ENCODE measurements at regions not wholly inside any gene's neighbourhood (a gene's known extent, or its start where the extent isn't known, plus 50 kb on each side); places are given as distances from the start of the nearest gene placed in this dataset.
"Not testable (repeated sequence)": the region's sequence is repeated elsewhere in the genome, so short reads cannot be mapped to it uniquely, and the experiment has no call there.

GRCh38 chr5:164303646-164304215 lies 798.3 kb downstream of the MAT2B start:
- no peak for TF ChIP-seq CTCF (IDR thresholded peaks at IDR 0.05; ENCODE audit: insufficient read depth, low read length)
- H3K4me3 ChIP-seq (ENCODE audit: low read depth, low read length), result no peak overlapping the region
- DNase-seq (ENCODE audit: low read depth), result no peak

- TF ChIP-seq CTCF (IDR thresholded peaks at IDR 0.05; ENCODE audit: insufficient read depth, low read length), result no peak
- no peak overlapping the region for H3K4me3 ChIP-seq (ENCODE audit: low read depth, low read length)
- peak; percentile 61 for DNase-seq (ENCODE audit: low read depth)
Measured at GRCh38 chr5:164306662-164307061, 801.2 kb downstream of the MAT2B start.

- DNase-seq (ENCODE audit: low read depth), result no peak
- no peak for TF ChIP-seq CTCF (IDR thresholded peaks at IDR 0.05; ENCODE audit: insufficient read depth, low read length)
- no peak overlapping the region for H3K4me3 ChIP-seq (ENCODE audit: low read depth, low read length)
Measured at GRCh38 chr5:164312801-164313200, 807.4 kb downstream of the MAT2B start.

- DNase-seq (ENCODE audit: low read depth), result no peak
- no peak overlapping the region for H3K4me3 ChIP-seq (ENCODE audit: low read depth, low read length)
- TF ChIP-seq CTCF (IDR thresholded peaks at IDR 0.05; ENCODE audit: insufficient read depth, low read length), result no peak
Measured at GRCh38 chr5:164317676-164318075, 812.3 kb downstream of the MAT2B start.

GRCh38 chr5:164319161-164319560 lies 813.7 kb downstream of the MAT2B start:
- TF ChIP-seq CTCF (IDR thresholded peaks at IDR 0.05; ENCODE audit: insufficient read depth, low read length), result no peak
- no peak for DNase-seq (ENCODE audit: low read depth)

GRCh38 chr5:164324239-164324638 lies 818.8 kb downstream of the MAT2B start:
- no peak overlapping the region for H3K4me3 ChIP-seq (ENCODE audit: low read depth, low read length)
- TF ChIP-seq CTCF (IDR thresholded peaks at IDR 0.05; ENCODE audit: insufficient read depth, low read length), result no peak
- no peak for DNase-seq (ENCODE audit: low read depth)

More at GRCh38 chr5:164319161-164319560, 813.7 kb downstream of the MAT2B start:
- H3K4me3 ChIP-seq (ENCODE audit: low read depth, low read length), result no peak overlapping the region

- DNase-seq (ENCODE audit: low read depth), result no peak
- no peak for TF ChIP-seq CTCF (IDR thresholded peaks at IDR 0.05; ENCODE audit: insufficient read depth, low read length)
- H3K4me3 ChIP-seq (ENCODE audit: low read depth, low read length), result no peak overlapping the region
Measured at GRCh38 chr5:164326219-164326618, 820.8 kb downstream of the MAT2B start.

- not testable (repeated sequence) for H3K4me3 ChIP-seq (ENCODE audit: low read depth, low read length)
- peak; percentile 24 for DNase-seq (ENCODE audit: low read depth)
Measured at GRCh38 chr5:164327166-164327565, 821.7 kb downstream of the MAT2B start.
